Hepatocyte (in vitro differentiated cells): ENCODE measurements at regions not wholly inside any gene's neighbourhood (a gene's known extent, or its start where the extent isn't known, plus 50 kb on each side); places are given as distances from the start of the nearest gene placed in this dataset.
A peak's percentile ranks its signal among the peaks of the same experiment; 100 is the strongest.

Experiments
- DNase-seq: peaks from one replicate; pipeline ENCODE4 v3.0.0-alpha.2; 2016; ENCODE audit warnings: low spot score
- H2AFZ ChIP-seq: fragments of 200-600 bp; sonication (generic); 2 replicates; pipeline ENCODE4 v1.6.0; 2016; ENCODE audit warnings: antibody characterized with exemption, mild to moderate bottlenecking
- H3K27ac ChIP-seq: fragments of 200-600 bp; sonication (generic); 2 replicates; pipeline ENCODE4 v1.5.1; 2016; ENCODE audit warnings: mild to moderate bottlenecking
- H3K27me3 ChIP-seq: fragments of 200-600 bp; sonication (generic); 2 replicates; pipeline ENCODE4 v1.6.1; 2016
- H3K36me3 ChIP-seq: fragments of 200-600 bp; sonication (generic); replicated peaks from 2 replicates; pipeline ENCODE4 v1.5.1; 2016; ENCODE audit warnings: low read depth; ENCODE audit not compliant: insufficient read depth
- H3K4me1 ChIP-seq: fragments of 200-600 bp; sonication (generic); 2 replicates; pipeline ENCODE4 v1.5.1; 2016; ENCODE audit warnings: mild to moderate bottlenecking, moderate library complexity; ENCODE audit not compliant: insufficient read depth
- H3K4me2 ChIP-seq: fragments of 200-600 bp; sonication (generic); 2 replicates; pipeline ENCODE4 v1.6.0; 2016
- H3K4me3 ChIP-seq: fragments of 200-600 bp; sonication (generic); 2 replicates; pipeline ENCODE4 v1.5.1; 2016; ENCODE audit warnings: mild to moderate bottlenecking
- H3K79me2 ChIP-seq: fragments of 200-600 bp; sonication (generic); 2 replicates; pipeline ENCODE4 v1.6.0; 2017; ENCODE audit warnings: mild to moderate bottlenecking
- H3K9me2 ChIP-seq: fragments of 200-600 bp; sonication (generic); replicated peaks from 2 replicates; pipeline ENCODE4 v1.6.0; 2017; ENCODE audit warnings: mild to moderate bottlenecking; ENCODE audit not compliant: insufficient read depth
- H3K9me3 ChIP-seq: fragments of 200-600 bp; sonication (generic); 2 replicates; pipeline ENCODE4 v1.5.1; 2016; ENCODE audit warnings: low read depth, mild to moderate bottlenecking
- H4K20me1 ChIP-seq: fragments of 200-600 bp; sonication (generic); 2 replicates; pipeline ENCODE4 v1.6.0; 2016; ENCODE audit warnings: mild to moderate bottlenecking; ENCODE audit not compliant: insufficient read depth, poor library complexity, severe bottlenecking
- EZH2 ChIP-seq: fragments of 200-600 bp; sonication (generic); IDR thresholded peaks from 2 replicates; pipeline ENCODE4 v1.6.1; 2016; ENCODE audit warnings: antibody characterized with exemption, mild to moderate bottlenecking, borderline replicate concordance
- EZH2phosphoT487 ChIP-seq: fragments of 200-600 bp; sonication (generic); IDR thresholded peaks from one replicate; pipeline ENCODE4 v1.6.1; 2018; ENCODE audit warnings: antibody characterized with exemption, mild to moderate bottlenecking, low read depth, moderate library complexity; ENCODE audit not compliant: unreplicated experiment, severe bottlenecking
- WGBS: methylation state at CpG from one replicate; pipeline ENCODE4 v1.1.6; 2016; ENCODE audit warnings: low lambda C conversion rate; ENCODE audit errors: missing lambda C conversion rate; 5-methylcytosine and 5-hydroxymethylcytosine counted together
- TF ChIP-seq, protein P1 (sequence below): fragments of 200-600 bp; sonication (generic); IDR thresholded peaks from 2 replicates; pipeline ENCODE4 v1.5.1; 2016; ENCODE audit warnings: antibody characterized with exemption, mild to moderate bottlenecking; ENCODE audit not compliant: poor library complexity

DNA sequence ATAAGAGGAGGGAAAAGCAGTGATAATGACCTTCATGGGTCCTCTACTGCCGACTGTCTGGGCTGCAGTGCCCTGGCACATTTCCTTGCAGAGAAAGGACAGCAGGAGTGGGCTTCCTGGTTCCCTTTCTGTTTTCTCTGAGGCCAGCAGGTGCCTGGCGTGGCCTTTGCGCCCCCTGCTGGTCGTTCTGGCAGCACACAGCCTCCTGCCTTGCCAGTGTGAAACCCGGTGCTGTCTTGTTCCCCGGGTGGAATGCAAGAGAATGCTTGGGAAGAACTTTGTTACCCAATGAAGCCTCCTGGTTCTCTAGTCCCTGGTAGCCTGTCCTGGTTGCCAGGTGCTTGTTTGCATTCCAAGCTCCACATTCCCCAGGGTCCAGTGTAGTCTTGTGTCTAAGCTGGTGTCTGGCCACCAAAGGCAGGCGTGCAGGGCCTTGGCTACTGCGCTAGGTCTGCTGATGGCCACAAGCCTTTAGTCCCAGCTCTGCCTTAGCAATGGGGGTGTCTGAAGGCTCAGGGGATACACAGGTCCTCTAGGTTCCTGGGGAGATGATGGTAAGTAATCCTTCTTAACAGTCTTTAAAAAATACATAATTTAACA is 1392.4 kb upstream of the TMEM132C start:
- no peak overlapping the region for H3K4me2 ChIP-seq
- no peaks in the 10 kb centered on the region for H3K9me3 ChIP-seq
- H3K4me3 ChIP-seq: no peak overlapping the region
- H3K27ac ChIP-seq: no peak overlapping the region
- H3K4me1 ChIP-seq: no peaks in the 10 kb centered on the region
- no peaks in the 10 kb centered on the region for H3K27me3 ChIP-seq
- H4K20me1 ChIP-seq: no peaks in the 10 kb centered on the region
- no peak for TF ChIP-seq EZH2phosphoT487
- TF ChIP-seq, protein P1, sequence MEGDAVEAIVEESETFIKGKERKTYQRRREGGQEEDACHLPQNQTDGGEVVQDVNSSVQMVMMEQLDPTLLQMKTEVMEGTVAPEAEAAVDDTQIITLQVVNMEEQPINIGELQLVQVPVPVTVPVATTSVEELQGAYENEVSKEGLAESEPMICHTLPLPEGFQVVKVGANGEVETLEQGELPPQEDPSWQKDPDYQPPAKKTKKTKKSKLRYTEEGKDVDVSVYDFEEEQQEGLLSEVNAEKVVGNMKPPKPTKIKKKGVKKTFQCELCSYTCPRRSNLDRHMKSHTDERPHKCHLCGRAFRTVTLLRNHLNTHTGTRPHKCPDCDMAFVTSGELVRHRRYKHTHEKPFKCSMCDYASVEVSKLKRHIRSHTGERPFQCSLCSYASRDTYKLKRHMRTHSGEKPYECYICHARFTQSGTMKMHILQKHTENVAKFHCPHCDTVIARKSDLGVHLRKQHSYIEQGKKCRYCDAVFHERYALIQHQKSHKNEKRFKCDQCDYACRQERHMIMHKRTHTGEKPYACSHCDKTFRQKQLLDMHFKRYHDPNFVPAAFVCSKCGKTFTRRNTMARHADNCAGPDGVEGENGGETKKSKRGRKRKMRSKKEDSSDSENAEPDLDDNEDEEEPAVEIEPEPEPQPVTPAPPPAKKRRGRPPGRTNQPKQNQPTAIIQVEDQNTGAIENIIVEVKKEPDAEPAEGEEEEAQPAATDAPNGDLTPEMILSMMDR: peak; percentile 83
- TF ChIP-seq EZH2: no peak
- peak; percentile 77 for DNase-seq
- no peaks in the 10 kb centered on the region for H3K36me3 ChIP-seq
- H3K9me2 ChIP-seq: no peaks in the 10 kb centered on the region
- H2AFZ ChIP-seq: no peak overlapping the region
- H3K79me2 ChIP-seq: no peaks in the 10 kb centered on the region
- WGBS: 31% methylated on average over 8 of the region's 8 CpGs

DNA sequence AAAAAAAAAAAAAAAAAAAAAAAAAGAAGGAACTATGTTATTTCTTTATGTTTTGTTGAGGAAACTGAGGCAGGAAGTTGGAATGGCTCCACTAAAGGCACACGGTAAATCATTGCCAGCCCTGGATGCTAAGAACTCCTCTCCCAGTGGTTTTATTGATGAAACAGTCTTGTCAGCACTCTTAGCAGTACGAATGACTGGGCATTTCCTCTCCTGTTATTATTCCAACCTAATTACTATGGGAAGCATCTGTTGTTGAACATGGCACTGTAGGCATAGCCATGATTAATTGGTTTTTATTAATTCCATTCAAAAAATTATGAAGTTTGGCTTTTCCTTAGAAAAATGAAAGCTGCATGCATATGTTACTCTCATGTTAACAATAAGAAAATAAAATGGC is 1387.1 kb upstream of the TMEM132C start:
- no peak overlapping the region for H3K4me3 ChIP-seq
- DNase-seq: no peak
- H3K4me2 ChIP-seq: no peak overlapping the region
- 81% methylated on average over 2 of the region's 2 CpGs for WGBS
- H4K20me1 ChIP-seq: no peaks in the 10 kb centered on the region
- no peaks in the 10 kb centered on the region for H3K9me2 ChIP-seq
- no peak overlapping the region for H3K27ac ChIP-seq
- no peaks in the 10 kb centered on the region for H3K9me3 ChIP-seq
- H2AFZ ChIP-seq: no peak overlapping the region
- H3K79me2 ChIP-seq: no peaks in the 10 kb centered on the region
- TF ChIP-seq, protein P1: no peak
- H3K4me1 ChIP-seq: no peaks in the 10 kb centered on the region
- peaks cover 4% of the 10 kb centered on the region for H3K27me3 ChIP-seq
- no peaks in the 10 kb centered on the region for H3K36me3 ChIP-seq

DNA sequence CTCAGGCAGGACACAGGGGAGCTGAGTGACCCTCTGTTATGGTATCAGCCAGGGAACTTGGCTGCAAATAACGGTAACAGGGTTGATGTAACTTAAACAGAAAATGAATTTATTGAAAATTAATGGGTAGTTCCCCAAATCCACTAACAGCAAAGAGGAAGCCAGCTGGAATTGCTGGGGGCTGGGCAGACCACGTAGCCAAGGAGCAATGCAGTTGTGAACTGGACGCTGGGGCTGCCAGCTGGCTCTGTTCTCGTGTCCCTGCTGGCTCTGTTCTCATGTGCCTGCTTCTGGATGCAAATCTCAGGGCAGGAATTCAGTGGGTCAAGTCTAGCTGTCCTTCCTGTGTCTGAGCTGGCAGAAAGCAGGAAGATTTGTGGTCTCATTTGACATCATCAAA is 1383.3 kb upstream of the TMEM132C start:
- no peaks in the 10 kb centered on the region for H3K79me2 ChIP-seq
- no peaks in the 10 kb centered on the region for H4K20me1 ChIP-seq
- 53% methylated on average over 4 of the region's 4 CpGs for WGBS
- H3K4me2 ChIP-seq: no peak overlapping the region
- H3K4me3 ChIP-seq: no peak overlapping the region
- no peaks in the 10 kb centered on the region for H3K9me3 ChIP-seq
- H2AFZ ChIP-seq: no peak overlapping the region
- peaks cover 4% of the 10 kb centered on the region for H3K27me3 ChIP-seq
- no peaks in the 10 kb centered on the region for H3K9me2 ChIP-seq
- DNase-seq: no peak
- TF ChIP-seq, protein P1: no peak
- TF ChIP-seq EZH2phosphoT487: no peak
- no peak for TF ChIP-seq EZH2
- H3K4me1 ChIP-seq: no peaks in the 10 kb centered on the region
- H3K27ac ChIP-seq: no peak overlapping the region
- no peaks in the 10 kb centered on the region for H3K36me3 ChIP-seq

DNA sequence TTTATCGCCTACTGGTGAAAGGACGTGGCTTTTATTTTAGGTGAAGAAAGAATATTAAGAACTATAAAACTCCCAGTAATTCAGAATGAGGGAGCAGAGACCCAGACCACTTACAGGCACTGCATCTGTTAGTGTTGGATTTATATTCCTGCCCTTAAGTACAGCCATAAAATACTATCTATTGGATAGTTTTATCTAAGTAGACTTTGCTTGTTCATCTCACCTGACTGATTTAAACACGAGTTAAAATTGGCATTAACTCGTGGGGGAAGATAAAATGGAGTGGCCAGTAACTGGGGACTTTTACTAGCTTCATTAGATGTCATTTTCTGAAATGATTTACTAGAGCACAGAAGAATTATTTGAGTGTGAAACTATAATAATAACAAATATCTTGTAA is 1377.5 kb upstream of the TMEM132C start:
- Histone ChIP-seq H3K9me2 (no peaks in the 10 kb centered on the region), H3K36me3 (no peaks in the 10 kb centered on the region), H3K9me3 (no peaks in the 10 kb centered on the region), H3K4me3 (no peak overlapping the region), H3K4me1 (no peaks in the 10 kb centered on the region), H4K20me1 (no peaks in the 10 kb centered on the region), H3K79me2 (no peaks in the 10 kb centered on the region), H3K4me2 (no peak overlapping the region), H3K27ac (no peak overlapping the region), H2AFZ (no peak overlapping the region), H3K27me3 (peaks cover under 1% of the 10 kb centered on the region)
- DNase-seq: no peak
- WGBS: 66% methylated on average over 4 of the region's 4 CpGs
- TF ChIP-seq, protein P1: no peak
- TF ChIP-seq EZH2phosphoT487: no peak
- no peak for TF ChIP-seq EZH2
